ENCODE measurements at regions not wholly inside any gene's neighbourhood (a gene's known extent, or its start where the extent isn't known, plus 50 kb on each side); places are given as distances from the start of the nearest gene placed in this dataset.

DNA sequence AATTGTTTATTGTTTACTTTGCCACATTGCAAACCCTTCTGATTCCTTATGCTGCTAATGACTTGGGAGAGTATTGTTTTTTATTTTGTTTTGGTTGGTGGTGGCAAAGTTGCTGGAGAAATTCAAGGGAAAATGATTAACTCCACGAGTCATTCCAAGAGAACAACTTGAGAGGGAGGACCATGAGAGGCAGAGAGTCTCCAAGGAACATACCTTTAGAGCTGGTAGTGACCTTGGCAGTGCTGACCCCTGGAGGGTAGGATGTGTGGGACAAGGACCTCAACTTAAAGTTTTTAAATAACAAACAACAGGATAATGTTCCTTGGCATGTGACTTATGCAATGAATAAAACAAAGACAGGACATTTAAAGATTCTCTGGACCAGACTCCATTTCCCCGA, 139.7 kb downstream of the LRRC70 start:
- no peak for DNase-seq (ENCODE audit: low read depth)
- no peak overlapping the region for H3K4me3 ChIP-seq (ENCODE audit: low read depth, low read length)
- TF ChIP-seq POLR2A (IDR thresholded peaks at IDR 0.05; ENCODE audit: extremely low read depth, insufficient read length) (no peak), MYC (IDR thresholded peaks at IDR 0.05; ENCODE audit: low read depth, low read length) (no peak)
- TF ChIP-seq, protein P1, sequence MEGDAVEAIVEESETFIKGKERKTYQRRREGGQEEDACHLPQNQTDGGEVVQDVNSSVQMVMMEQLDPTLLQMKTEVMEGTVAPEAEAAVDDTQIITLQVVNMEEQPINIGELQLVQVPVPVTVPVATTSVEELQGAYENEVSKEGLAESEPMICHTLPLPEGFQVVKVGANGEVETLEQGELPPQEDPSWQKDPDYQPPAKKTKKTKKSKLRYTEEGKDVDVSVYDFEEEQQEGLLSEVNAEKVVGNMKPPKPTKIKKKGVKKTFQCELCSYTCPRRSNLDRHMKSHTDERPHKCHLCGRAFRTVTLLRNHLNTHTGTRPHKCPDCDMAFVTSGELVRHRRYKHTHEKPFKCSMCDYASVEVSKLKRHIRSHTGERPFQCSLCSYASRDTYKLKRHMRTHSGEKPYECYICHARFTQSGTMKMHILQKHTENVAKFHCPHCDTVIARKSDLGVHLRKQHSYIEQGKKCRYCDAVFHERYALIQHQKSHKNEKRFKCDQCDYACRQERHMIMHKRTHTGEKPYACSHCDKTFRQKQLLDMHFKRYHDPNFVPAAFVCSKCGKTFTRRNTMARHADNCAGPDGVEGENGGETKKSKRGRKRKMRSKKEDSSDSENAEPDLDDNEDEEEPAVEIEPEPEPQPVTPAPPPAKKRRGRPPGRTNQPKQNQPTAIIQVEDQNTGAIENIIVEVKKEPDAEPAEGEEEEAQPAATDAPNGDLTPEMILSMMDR (IDR thresholded peaks at IDR 0.05; ENCODE audit: low read depth, low read length): no peak
- TF ChIP-seq, protein P2, sequence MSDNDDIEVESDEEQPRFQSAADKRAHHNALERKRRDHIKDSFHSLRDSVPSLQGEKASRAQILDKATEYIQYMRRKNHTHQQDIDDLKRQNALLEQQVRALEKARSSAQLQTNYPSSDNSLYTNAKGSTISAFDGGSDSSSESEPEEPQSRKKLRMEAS (IDR thresholded peaks at IDR 0.05; ENCODE audit: low read depth, low read length): no peak

DNA sequence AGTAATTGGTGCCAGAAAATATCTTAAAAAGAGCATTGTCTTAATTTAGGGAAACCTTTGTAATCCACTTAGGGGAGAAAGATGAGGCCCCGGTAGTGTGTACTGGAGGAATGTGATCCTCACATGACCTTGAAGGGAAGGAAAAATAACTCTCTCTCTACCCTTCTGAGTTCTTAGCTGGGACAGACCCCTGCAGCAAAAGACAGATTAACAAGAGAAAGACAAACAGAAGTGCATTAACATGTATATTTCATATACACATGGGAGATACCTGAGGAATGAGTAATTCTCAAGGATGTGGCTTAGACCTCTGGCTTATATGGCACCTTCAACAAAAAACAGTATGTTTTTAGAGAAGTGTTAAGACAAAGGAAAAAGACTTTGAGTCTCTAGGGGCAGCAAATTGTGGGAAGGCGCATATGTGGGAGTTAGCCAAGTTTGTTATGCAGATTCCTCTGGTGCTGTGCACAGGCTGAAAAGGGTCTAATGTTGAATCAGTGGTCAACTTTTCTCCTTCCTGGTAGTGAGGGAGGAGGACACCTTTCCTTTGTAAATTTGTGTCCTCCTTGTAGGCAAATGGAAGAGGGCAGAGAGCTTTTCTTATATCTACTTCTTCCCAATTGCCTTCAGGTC, 138.8 kb downstream of the LRRC70 start:
- TF ChIP-seq, protein P1 (IDR thresholded peaks at IDR 0.05; ENCODE audit: low read depth, low read length): no peak
- no peak for TF ChIP-seq POLR2A (IDR thresholded peaks at IDR 0.05; ENCODE audit: extremely low read depth, insufficient read length)
- no peak for TF ChIP-seq MYC (IDR thresholded peaks at IDR 0.05; ENCODE audit: low read depth, low read length)
- TF ChIP-seq, protein P2 (IDR thresholded peaks at IDR 0.05; ENCODE audit: low read depth, low read length): no peak
- H3K4me3 ChIP-seq (ENCODE audit: low read depth, low read length): no peak overlapping the region

DNA sequence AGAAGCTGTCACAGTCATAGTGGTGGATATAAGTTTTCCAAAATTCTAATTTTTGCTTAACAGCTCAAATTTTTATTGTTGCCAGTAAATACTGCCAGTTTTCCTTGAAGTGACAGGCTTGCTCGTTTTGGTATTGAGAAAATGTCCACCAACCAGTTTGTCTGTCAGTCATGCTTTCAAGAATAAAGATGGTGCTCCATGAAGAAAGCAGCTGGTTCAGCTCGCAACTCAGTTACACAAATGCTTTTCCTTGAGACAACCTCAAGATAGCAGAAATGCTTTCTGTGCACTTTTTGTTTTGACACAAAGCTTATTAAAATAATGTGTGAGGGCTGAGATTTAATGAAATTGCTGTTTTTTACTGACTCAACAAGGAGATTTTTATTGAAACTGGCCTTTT, 135.7 kb downstream of the LRRC70 start:
- TF ChIP-seq, protein P1 (IDR thresholded peaks at IDR 0.05; ENCODE audit: low read depth, low read length): no peak
- TF ChIP-seq, protein P2 (IDR thresholded peaks at IDR 0.05; ENCODE audit: low read depth, low read length): no peak
- TF ChIP-seq MYC (IDR thresholded peaks at IDR 0.05; ENCODE audit: low read depth, low read length) (no peak), POLR2A (IDR thresholded peaks at IDR 0.05; ENCODE audit: extremely low read depth, insufficient read length) (no peak)
- no peak for DNase-seq (ENCODE audit: low read depth)

More for the DNA sequence above, 138.8 kb downstream of the LRRC70 start:
- peak; percentile 51 for DNase-seq (ENCODE audit: low read depth)

DNA sequence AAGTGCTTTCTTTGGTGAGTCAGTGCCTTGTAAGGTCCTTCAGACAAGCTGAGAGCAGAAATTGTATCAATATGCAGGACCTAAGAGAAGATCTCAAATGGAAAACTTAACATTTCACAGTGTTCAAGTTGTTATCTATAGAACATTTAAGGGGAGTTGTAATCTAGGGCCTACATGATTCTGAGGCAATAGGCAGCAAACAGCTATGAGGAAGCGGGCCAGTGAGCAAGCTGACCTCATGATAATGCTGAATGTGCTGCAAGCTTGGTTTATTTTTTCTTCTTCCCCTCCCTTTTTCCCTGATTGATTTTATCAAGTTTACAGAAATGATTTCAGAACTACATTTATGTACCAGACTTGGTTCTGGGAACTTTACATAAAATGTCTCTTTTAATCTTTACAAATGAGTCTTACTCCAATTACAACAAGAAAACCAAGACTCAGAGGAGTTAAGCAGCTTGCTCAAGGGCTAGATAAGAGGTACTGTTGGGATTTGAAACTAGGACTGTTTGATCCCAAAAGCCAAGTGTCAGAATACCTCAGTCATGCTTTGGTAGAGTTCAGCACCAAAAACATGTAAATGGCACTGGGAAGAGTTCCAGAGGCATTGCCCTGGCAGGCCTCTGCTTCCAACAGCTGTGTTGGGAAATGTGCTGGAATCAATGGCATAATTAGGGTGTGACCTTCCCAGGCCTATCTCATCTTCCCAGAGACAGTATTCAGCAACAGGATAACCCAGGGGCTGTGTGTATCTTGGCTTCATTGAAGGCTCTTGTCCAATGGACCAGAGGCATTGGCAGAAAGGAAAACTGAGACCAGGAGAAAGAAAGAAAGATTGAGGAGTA, 130.1 kb downstream of the LRRC70 start:
- DNase-seq (ENCODE audit: low read depth): no peak
- H3K4me3 ChIP-seq (ENCODE audit: low read depth, low read length): no peak overlapping the region
- TF ChIP-seq, protein P1 (IDR thresholded peaks at IDR 0.05; ENCODE audit: low read depth, low read length): no peak
- TF ChIP-seq POLR2A (IDR thresholded peaks at IDR 0.05; ENCODE audit: extremely low read depth, insufficient read length): no peak
- no peak for TF ChIP-seq MYC (IDR thresholded peaks at IDR 0.05; ENCODE audit: low read depth, low read length)
- TF ChIP-seq, protein P2 (IDR thresholded peaks at IDR 0.05; ENCODE audit: low read depth, low read length): no peak

More for the DNA sequence above, 135.7 kb downstream of the LRRC70 start:
- H3K4me3 ChIP-seq (ENCODE audit: low read depth, low read length): no peak overlapping the region

DNA sequence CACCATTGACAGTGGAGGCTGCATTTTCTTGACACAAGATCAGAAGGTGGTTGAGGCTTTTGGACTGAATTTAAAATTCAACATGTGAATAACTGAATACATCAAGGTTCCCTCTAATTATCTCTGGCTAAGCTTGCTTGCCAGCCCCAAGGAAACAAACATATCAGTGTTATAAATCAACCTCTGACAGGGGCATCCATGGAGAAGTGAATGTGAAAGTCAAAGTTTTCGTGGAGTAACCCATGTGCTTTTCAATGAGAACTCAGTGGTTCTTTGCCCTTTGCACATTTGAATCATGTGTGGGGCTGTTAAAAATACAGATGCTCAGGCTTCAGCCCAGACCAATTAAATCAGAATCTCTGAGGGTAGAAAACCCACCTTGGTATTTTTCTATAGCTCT, 128.9 kb downstream of the LRRC70 start:
- H3K4me3 ChIP-seq (ENCODE audit: low read depth, low read length): no peak overlapping the region
- TF ChIP-seq, protein P1 (IDR thresholded peaks at IDR 0.05; ENCODE audit: low read depth, low read length): no peak
- TF ChIP-seq MYC (IDR thresholded peaks at IDR 0.05; ENCODE audit: low read depth, low read length) (no peak), POLR2A (IDR thresholded peaks at IDR 0.05; ENCODE audit: extremely low read depth, insufficient read length) (no peak)
- TF ChIP-seq, protein P2 (IDR thresholded peaks at IDR 0.05; ENCODE audit: low read depth, low read length): no peak
- no peak for DNase-seq (ENCODE audit: low read depth)
